A673 (cell line): ENCODE measurements at regions not wholly inside any gene's neighbourhood (a gene's known extent, or its start where the extent isn't known, plus 50 kb on each side); places are given as distances from the start of the nearest gene placed in this dataset.

Source experiments
- CTCF ChIP-seq: fragments of 300-800, 200-600 bp; sonication (generic); conservative IDR thresholded peaks from 2 replicates; pipeline ENCODE4 v1.5.1; 2017; ENCODE audit warnings: low read depth, mild to moderate bottlenecking, antibody characterized with exemption, low read length, moderate library complexity, mixed read lengths
- EZH2 ChIP-seq: fragments of 200-600 bp; sonication (generic); IDR thresholded peaks from 2 replicates; pipeline ENCODE4 v1.6.1; 2017; ENCODE audit warnings: borderline replicate concordance, low read depth, mild to moderate bottlenecking, mixed read lengths, antibody characterized with exemption, low read length; ENCODE audit not compliant: poor library complexity, severe bottlenecking

GRCh38 chr2:2850218-2850755 is 519.2 kb upstream of the MYT1L start:
- TF ChIP-seq CTCF = no peak
- TF ChIP-seq EZH2 = no peak
